ENCODE measurements at regions not wholly inside any gene's neighbourhood (a gene's known extent, or its start where the extent isn't known, plus 50 kb on each side); places are given as distances from the start of the nearest gene placed in this dataset.

GRCh38 chr21:14886001-14886400 lies 178.8 kb downstream of the NRIP1 start:
- ChIA-PET POLR2A (no interaction called here), CTCF (ENCODE audit: low intra/inter-chr PET ratio) (no interaction called here)
- intact Hi-C loops (cut with micrococcal nuclease) = no loop called here
- BruUV-seq (replicated peaks) = no TSS peak
- Histone ChIP-seq H3K4me3 (no peak overlapping the region), H2AFZ (ENCODE audit: low read depth, low read length) (no peak overlapping the region), H3K79me2 (ENCODE audit: control insufficient read depth, insufficient read depth, low read length) (no peaks in the 10 kb centered on the region), H4K20me1 (replicated peaks; ENCODE audit: control insufficient read depth, insufficient read depth, low read length) (no peaks in the 10 kb centered on the region), H3K4me2 (ENCODE audit: insufficient read depth, low read length) (no peak overlapping the region), H3K36me3 (ENCODE audit: control insufficient read depth, insufficient read depth, low read length) (no peaks in the 10 kb centered on the region), H3K4me1 (replicated peaks in 1 of 2; ENCODE audit: control insufficient read depth in 2 of 2, insufficient read depth in 2 of 2, low read length in 2 of 2) (no peaks in the 10 kb centered on the region; a peak in 1 of 5 replicates), H3K27me3 (ENCODE audit: control insufficient read depth in 2 of 2, insufficient read depth in 2 of 2, low read length in 2 of 2) (no peaks in the 10 kb centered on the region), H3K9me3 (replicated peaks; ENCODE audit: control insufficient read depth, insufficient read depth, low read depth, low read length) (no peaks in the 10 kb centered on the region), H3K27ac (ENCODE audit: extremely low read depth, low read depth, low read length) (no peak overlapping the region), H3K9ac (ENCODE audit: insufficient read depth in 1 of 2, low read depth in 2 of 2, low read length in 2 of 2) (no peak overlapping the region), H3K9me1 (ENCODE audit: control insufficient read depth, insufficient read depth, low read length) (no peaks in the 10 kb centered on the region)
- FAIRE-seq (no peak), DNase-seq (ENCODE audit: extremely low read depth in 1 of 4, low spot score in 3 of 4) (no peak), ATAC-seq (no peak)
- WGBS (ENCODE audit: insufficient coverage, low coverage, missing lambda C conversion rate) = 0% methylated on average over 1 of the region's 1 CpG
- in situ Hi-C loops (cut with MboI) = no loop called here
- TF ChIP-seq ARID3A (IDR thresholded peaks at IDR 0.05; ENCODE audit: borderline replicate concordance, low read depth, low read length) (no peak), ARID4B (CRISPR knock-in tag; IDR thresholded peaks at IDR 0.05) (no peak), NR0B1 (IDR thresholded peaks at IDR 0.05; ENCODE audit: partially characterized antibody) (no peak), TAF1 (IDR thresholded peaks at IDR 0.05; ENCODE audit: control insufficient read depth, extremely low read depth, insufficient read depth, low read length, severe bottlenecking) (no peak), HNRNPL (IDR thresholded peaks at IDR 0.05; ENCODE audit: low read depth, low read length) (no peak), ZNF77 (CRISPR knock-in tag; IDR thresholded peaks at IDR 0.05) (no peak), RB1 (IDR thresholded peaks at IDR 0.05; ENCODE audit: low read depth) (no peak), FOXP4 (CRISPR knock-in tag; IDR thresholded peaks at IDR 0.05; ENCODE audit: borderline replicate concordance) (no peak), ZHX1 (conservative IDR thresholded peaks at IDR 0.05; ENCODE audit: low read length) (no peak)

All from K562 (cell line).